GM12878 (cell line): ENCODE measurements at regions not wholly inside any gene's neighbourhood (a gene's known extent, or its start where the extent isn't known, plus 50 kb on each side); places are given as distances from the start of the nearest gene placed in this dataset.

Experiments
- ATAC-seq: fragments of 200-7000 bp; cut with Tn5 transposase; 3 replicates; pipeline ENCODE4 v1.9.1; 2020; ENCODE audit warnings: mild to moderate bottlenecking, moderate library complexity
- BruUV-seq: library from RNA; stranded (reverse); fragments of 400-500 nt; replicated peaks from 2 replicates; lab custom pipeline; 2021; lab: Mats Ljungman, UMichigan
- CTCF ChIA-PET: fragments of 300-600 bp; sonication (Branson Sonifier 250); formaldehyde crosslinking; extraction: SDS; loops from one replicate; lab custom pipeline; 2021; ENCODE audit warnings: inconsistent platforms; lab: Yijun Ruan, JAX
- POLR2A ChIA-PET: fragments of 350-600 bp; formaldehyde crosslinking; extraction: SDS; loops from one replicate; lab custom pipeline; 2021; ENCODE audit warnings: inconsistent platforms; lab: Charles Lee
- RAD21 ChIA-PET: fragments of 300-600 bp; sonication (Branson Sonifier 250); formaldehyde crosslinking; loops from one replicate; lab custom pipeline; 2023; ENCODE audit warnings: antibody characterized with exemption; ENCODE audit not compliant: unreplicated experiment; lab: Charles Lee
- SMC1A ChIA-PET: fragments of 300-600 bp; sonication (Branson Sonifier 250); formaldehyde crosslinking; loops from one replicate; lab custom pipeline; 2023; ENCODE audit not compliant: unreplicated experiment, uncharacterized antibody; lab: Charles Lee
- DNase-seq: peaks from one replicate; pipeline ENCODE4 v3.0.0-alpha.2; 2011; ENCODE audit warnings: low read depth, low spot score
- FAIRE-seq: peaks from 3 replicates; lab custom pipeline; 2011; peaks lifted over from hg19 to GRCh38; lab: Jason Lieb, UNC
- H2AFZ ChIP-seq: 2 replicates; pipeline ENCODE4 v1.6.0; 2011; ENCODE audit warnings: low read depth, low read length, control low read depth; ENCODE audit not compliant: control insufficient read depth
- H3K27ac ChIP-seq: 2 replicates; pipeline ENCODE4 v1.5.1; 2011; ENCODE audit warnings: control low read depth; ENCODE audit not compliant: control insufficient read depth, insufficient read depth
- H3K27me3 ChIP-seq, 2 experiments: replicated peaks in 1 of 2; 2 replicates each; pipeline versions ENCODE4 v1.6.0 to v1.6.1; 2011; ENCODE audit warnings: low read length in 1 of 2; ENCODE audit not compliant: control insufficient read depth in 2 of 2, insufficient read depth in 2 of 2
- H3K36me3 ChIP-seq, 2 experiments: 2 replicates each; pipeline ENCODE4 v1.5.1; 2011; ENCODE audit warnings: low read length in 1 of 2; ENCODE audit not compliant: control insufficient read depth in 2 of 2, insufficient read depth in 2 of 2
- H3K4me1 ChIP-seq: 2 replicates; pipeline ENCODE4 v1.6.1; 2011; ENCODE audit warnings: mild to moderate bottlenecking, low read length, moderate library complexity, mixed read lengths; ENCODE audit not compliant: control insufficient read depth, insufficient read depth
- H3K4me2 ChIP-seq: 2 replicates; pipeline ENCODE4 v1.6.0; 2011; ENCODE audit warnings: control low read depth; ENCODE audit not compliant: control insufficient read depth, insufficient read depth
- H3K4me3 ChIP-seq: fragments of 200-600 bp; sonication (generic); 2 replicates; pipeline ENCODE4 v1.5.1; 2016
- H3K79me2 ChIP-seq: 2 replicates; pipeline ENCODE4 v1.6.0; 2011; ENCODE audit warnings: low read length; ENCODE audit not compliant: control insufficient read depth, insufficient read depth
- H3K9ac ChIP-seq: 2 replicates; pipeline ENCODE4 v1.8.0; 2011; ENCODE audit warnings: low read length, control low read depth, mixed read lengths; ENCODE audit not compliant: control insufficient read depth, insufficient read depth
- H3K9me3 ChIP-seq: replicated peaks from 3 replicates; pipeline ENCODE4 v1.5.1; 2011; ENCODE audit warnings: mild to moderate bottlenecking, low read length; ENCODE audit not compliant: control insufficient read depth, insufficient read depth
- H4K20me1 ChIP-seq: 2 replicates; pipeline ENCODE4 v1.6.0; 2011; ENCODE audit not compliant: control insufficient read depth, insufficient read depth
- PML ChIP-seq: IDR thresholded peaks from 2 replicates; pipeline ENCODE4 v1.6.1; 2012; ENCODE audit warnings: low read length, inconsistent platforms
- PRDM15 ChIP-seq: fragments of 450-650 bp; formaldehyde crosslinking; IDR thresholded peaks from 2 replicates; pipeline ENCODE4 v1.4.0; 2020; ENCODE audit warnings: mild to moderate bottlenecking, moderate library complexity
- SMAD1 ChIP-seq: fragments of 450-650 bp; IDR thresholded peaks from 2 replicates; pipeline ENCODE4 v1.6.1; 2018; ENCODE audit warnings: mild to moderate bottlenecking, low read depth; ENCODE audit not compliant: partially characterized antibody
- SUPT20H ChIP-seq: IDR thresholded peaks from 2 replicates; pipeline ENCODE4 v1.6.1; 2011; ENCODE audit warnings: low read depth, mild to moderate bottlenecking, low read length, moderate library complexity, borderline replicate concordance; ENCODE audit not compliant: control insufficient read depth
- TCF3 ChIP-seq: IDR thresholded peaks from 2 replicates; pipeline ENCODE4 v1.6.1; 2012; ENCODE audit warnings: low read depth, mild to moderate bottlenecking, low read length, borderline replicate concordance; ENCODE audit not compliant: insufficient read depth
- TCF7 ChIP-seq: IDR thresholded peaks from 2 replicates; pipeline ENCODE4 v1.6.1; 2014; ENCODE audit warnings: antibody characterized with exemption, borderline replicate concordance
- USF2 ChIP-seq: IDR thresholded peaks from 2 replicates; pipeline ENCODE4 v1.6.1; 2011; ENCODE audit warnings: low read depth, low read length, improper control_type of control experiment, borderline replicate concordance
- ZNF24 ChIP-seq: fragments of 450-650 bp; IDR thresholded peaks from 2 replicates; pipeline ENCODE4 v1.6.1; 2017; ENCODE audit warnings: antibody characterized with exemption, mild to moderate bottlenecking
- WGBS: methylation state at CpG from one replicate; pipeline ENCODE4 v1.1.6; 2016; ENCODE audit warnings: low lambda C conversion rate; ENCODE audit not compliant: insufficient replicate concordance, insufficient coverage; ENCODE audit errors: missing lambda C conversion rate; 5-methylcytosine and 5-hydroxymethylcytosine counted together
- in situ Hi-C: fragments of 300-500 bp; cut with MboI; formaldehyde crosslinking; loops from 9 replicates; pipeline ENCODE4 v1.14.3; 2018; ENCODE audit warnings: mixed read lengths
- intact Hi-C: fragments of 100-400 bp; cut with micrococcal nuclease; formaldehyde crosslinking; loops from one replicate; pipeline ENCODE4 v1.14.2; 2022; ENCODE audit not compliant: unreplicated experiment
- TF ChIP-seq, protein P1 (sequence below): IDR thresholded peaks from 2 replicates; pipeline ENCODE4 v1.6.1; 2012; ENCODE audit warnings: improper control_type of control experiment, low read depth, low read length; ENCODE audit not compliant: insufficient replicate concordance
- TF ChIP-seq, protein P2 (sequence below): fragments of 450-650 bp; IDR thresholded peaks from 2 replicates; pipeline ENCODE4 v1.6.1; 2017; ENCODE audit warnings: mild to moderate bottlenecking, moderate library complexity

- H4K20me1 ChIP-seq: no peaks in the 10 kb centered on the region
- in situ Hi-C loops (no loop called here), intact Hi-C loops (no loop called here)
- no peaks in the 10 kb centered on the region for H3K36me3 ChIP-seq
- no peak overlapping the region for H3K27ac ChIP-seq
- CTCF ChIA-PET: no interaction called here
- no peak overlapping the region for H3K4me3 ChIP-seq
- TF ChIP-seq, protein P1, sequence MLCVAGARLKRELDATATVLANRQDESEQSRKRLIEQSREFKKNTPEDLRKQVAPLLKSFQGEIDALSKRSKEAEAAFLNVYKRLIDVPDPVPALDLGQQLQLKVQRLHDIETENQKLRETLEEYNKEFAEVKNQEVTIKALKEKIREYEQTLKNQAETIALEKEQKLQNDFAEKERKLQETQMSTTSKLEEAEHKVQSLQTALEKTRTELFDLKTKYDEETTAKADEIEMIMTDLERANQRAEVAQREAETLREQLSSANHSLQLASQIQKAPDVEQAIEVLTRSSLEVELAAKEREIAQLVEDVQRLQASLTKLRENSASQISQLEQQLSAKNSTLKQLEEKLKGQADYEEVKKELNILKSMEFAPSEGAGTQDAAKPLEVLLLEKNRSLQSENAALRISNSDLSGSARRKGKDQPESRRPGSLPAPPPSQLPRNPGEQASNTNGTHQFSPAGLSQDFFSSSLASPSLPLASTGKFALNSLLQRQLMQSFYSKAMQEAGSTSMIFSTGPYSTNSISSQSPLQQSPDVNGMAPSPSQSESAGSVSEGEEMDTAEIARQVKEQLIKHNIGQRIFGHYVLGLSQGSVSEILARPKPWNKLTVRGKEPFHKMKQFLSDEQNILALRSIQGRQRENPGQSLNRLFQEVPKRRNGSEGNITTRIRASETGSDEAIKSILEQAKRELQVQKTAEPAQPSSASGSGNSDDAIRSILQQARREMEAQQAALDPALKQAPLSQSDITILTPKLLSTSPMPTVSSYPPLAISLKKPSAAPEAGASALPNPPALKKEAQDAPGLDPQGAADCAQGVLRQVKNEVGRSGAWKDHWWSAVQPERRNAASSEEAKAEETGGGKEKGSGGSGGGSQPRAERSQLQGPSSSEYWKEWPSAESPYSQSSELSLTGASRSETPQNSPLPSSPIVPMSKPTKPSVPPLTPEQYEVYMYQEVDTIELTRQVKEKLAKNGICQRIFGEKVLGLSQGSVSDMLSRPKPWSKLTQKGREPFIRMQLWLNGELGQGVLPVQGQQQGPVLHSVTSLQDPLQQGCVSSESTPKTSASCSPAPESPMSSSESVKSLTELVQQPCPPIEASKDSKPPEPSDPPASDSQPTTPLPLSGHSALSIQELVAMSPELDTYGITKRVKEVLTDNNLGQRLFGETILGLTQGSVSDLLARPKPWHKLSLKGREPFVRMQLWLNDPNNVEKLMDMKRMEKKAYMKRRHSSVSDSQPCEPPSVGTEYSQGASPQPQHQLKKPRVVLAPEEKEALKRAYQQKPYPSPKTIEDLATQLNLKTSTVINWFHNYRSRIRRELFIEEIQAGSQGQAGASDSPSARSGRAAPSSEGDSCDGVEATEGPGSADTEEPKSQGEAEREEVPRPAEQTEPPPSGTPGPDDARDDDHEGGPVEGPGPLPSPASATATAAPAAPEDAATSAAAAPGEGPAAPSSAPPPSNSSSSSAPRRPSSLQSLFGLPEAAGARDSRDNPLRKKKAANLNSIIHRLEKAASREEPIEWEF: no peak
- TF ChIP-seq PML (no peak), PRDM15 (CRISPR knock-in tag) (no peak), ZNF24 (no peak), SUPT20H (no peak), TCF3 (no peak), TCF7 (no peak), USF2 (no peak), SMAD1 (no peak)
- TF ChIP-seq, protein P2, sequence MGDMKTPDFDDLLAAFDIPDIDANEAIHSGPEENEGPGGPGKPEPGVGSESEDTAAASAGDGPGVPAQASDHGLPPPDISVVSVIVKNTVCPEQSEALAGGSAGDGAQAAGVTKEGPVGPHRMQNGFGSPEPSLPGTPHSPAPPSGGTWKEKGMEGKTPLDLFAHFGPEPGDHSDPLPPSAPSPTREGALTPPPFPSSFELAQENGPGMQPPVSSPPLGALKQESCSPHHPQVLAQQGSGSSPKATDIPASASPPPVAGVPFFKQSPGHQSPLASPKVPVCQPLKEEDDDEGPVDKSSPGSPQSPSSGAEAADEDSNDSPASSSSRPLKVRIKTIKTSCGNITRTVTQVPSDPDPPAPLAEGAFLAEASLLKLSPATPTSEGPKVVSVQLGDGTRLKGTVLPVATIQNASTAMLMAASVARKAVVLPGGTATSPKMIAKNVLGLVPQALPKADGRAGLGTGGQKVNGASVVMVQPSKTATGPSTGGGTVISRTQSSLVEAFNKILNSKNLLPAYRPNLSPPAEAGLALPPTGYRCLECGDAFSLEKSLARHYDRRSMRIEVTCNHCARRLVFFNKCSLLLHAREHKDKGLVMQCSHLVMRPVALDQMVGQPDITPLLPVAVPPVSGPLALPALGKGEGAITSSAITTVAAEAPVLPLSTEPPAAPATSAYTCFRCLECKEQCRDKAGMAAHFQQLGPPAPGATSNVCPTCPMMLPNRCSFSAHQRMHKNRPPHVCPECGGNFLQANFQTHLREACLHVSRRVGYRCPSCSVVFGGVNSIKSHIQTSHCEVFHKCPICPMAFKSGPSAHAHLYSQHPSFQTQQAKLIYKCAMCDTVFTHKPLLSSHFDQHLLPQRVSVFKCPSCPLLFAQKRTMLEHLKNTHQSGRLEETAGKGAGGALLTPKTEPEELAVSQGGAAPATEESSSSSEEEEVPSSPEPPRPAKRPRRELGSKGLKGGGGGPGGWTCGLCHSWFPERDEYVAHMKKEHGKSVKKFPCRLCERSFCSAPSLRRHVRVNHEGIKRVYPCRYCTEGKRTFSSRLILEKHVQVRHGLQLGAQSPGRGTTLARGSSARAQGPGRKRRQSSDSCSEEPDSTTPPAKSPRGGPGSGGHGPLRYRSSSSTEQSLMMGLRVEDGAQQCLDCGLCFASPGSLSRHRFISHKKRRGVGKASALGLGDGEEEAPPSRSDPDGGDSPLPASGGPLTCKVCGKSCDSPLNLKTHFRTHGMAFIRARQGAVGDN: no peak
- H3K27me3 ChIP-seq: no peaks in the 10 kb centered on the region
- H3K9me3 ChIP-seq: no peaks in the 10 kb centered on the region
- FAIRE-seq (no peak), DNase-seq (no peak), ATAC-seq (no peak)
- POLR2A ChIA-PET: interaction anchor here (0.7 kb wide), 1 partner anchor 86 kb away, joined by 3 read pairs; no protein-coding TSS in a partner anchor
- RAD21 ChIA-PET: no interaction called here
- 3% methylated on average over 2 of the region's 2 CpGs for whole genome bisulfite sequencing
- SMC1A ChIA-PET: interaction anchor here (0.7 to 1.0 kb wide), 3 partner anchors 24 to 125 kb away, joined by 3 read pairs; no protein-coding TSS in a partner anchor
- no peak overlapping the region for H3K4me2 ChIP-seq
- H3K9ac ChIP-seq: no peak overlapping the region
- no peak overlapping the region for H2AFZ ChIP-seq
- H3K4me1 ChIP-seq: no peaks in the 10 kb centered on the region
- no peaks in the 10 kb centered on the region for H3K79me2 ChIP-seq
- no TSS peak for BruUV-seq
These were observed 341.1 kb downstream of the GBA3 start for GRCh38 chr4:23033796-23034195.
